ENCODE measurements at regions not wholly inside any gene's neighbourhood (a gene's known extent, or its start where the extent isn't known, plus 50 kb on each side); places are given as distances from the start of the nearest gene placed in this dataset.

DNA sequence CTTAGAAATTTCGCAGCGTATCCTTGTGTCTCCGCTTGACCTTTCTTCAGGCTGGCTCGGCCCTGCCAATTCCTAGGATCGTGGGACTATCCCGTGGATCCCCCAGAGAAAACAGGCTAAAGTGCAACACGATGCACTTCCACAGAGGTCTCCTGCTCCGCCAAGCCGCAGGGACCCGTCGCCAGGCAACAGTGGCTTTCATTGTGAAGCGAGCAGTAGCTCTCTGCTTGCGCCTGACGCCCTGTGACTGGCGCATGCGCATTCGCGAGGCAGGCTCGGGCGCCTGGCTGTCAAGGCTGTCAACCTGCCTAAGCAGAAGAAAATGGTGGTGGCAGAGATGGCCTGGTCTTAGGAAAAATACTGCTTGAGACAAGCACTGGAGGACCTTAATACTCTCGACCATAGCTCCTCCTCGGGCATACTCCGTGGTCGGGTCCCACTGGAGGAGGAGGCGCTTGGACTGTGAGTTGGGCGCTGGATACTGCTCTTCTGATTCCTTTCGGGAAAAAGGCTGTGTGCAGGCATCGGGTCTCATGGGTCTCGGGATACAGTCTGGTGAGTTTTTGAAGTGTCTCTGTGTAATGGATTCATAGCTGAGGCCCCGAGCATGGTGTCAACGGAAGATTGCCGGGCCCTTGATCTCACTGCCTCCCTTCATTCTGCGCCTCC, 2336.1 kb downstream of the TP53TG3F start:
- no peak for TF ChIP-seq CTCF (tag by site-specific recombination; IDR thresholded peaks at IDR 0.05)
- TF ChIP-seq ZIC2 (tag by site-specific recombination; IDR thresholded peaks at IDR 0.05), result no peak
- TF ChIP-seq ZNF280C (tag by site-specific recombination; IDR thresholded peaks at IDR 0.05), result no peak
- no peak for TF ChIP-seq PRDM1 (tag by site-specific recombination; IDR thresholded peaks at IDR 0.05)
- no peak for TF ChIP-seq ZNF112 (tag by site-specific recombination; IDR thresholded peaks at IDR 0.05)
